ENCODE measurements at regions not wholly inside any gene's neighbourhood (a gene's known extent, or its start where the extent isn't known, plus 50 kb on each side); places are given as distances from the start of the nearest gene placed in this dataset.
"Not testable (repeated sequence)": the region's sequence is repeated elsewhere in the genome, so short reads cannot be mapped to it uniquely, and the experiment has no call there.

DNA sequence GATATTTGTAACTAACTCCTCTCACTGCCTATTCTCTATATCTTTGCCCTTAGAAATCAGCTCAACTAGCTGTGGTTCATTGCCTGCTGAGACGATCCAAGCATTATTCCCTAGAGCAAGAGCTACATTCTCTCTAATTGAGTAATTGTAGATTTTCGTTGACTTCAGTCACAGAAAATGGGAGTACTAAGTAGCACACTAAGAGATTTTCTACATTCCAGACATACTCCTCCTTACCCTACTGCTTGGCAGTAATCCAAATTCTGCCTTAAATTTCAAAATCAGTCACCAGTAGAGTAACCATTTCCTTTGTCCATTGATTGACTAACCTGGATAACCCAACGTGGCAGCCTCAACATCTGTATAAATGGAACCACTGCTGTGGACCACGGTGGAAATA is 1786.8 kb downstream of the SLITRK5 start:
- WGBS, result 78% methylated on average over 4 of the region's 4 CpGs
- no peak overlapping the region for H3K27ac ChIP-seq (ENCODE audit: low read depth in 1 of 2, low read length in 1 of 2)
- no peak overlapping the region for H3K4me3 ChIP-seq (ENCODE audit: low read length in 2 of 2)
- H3K27me3 ChIP-seq (ENCODE audit: control insufficient read depth in 2 of 2, insufficient read depth in 1 of 2, low read length in 1 of 2), result no peaks in the 10 kb centered on the region
- H3K36me3 ChIP-seq (ENCODE audit: control insufficient read depth in 2 of 2, insufficient read depth in 2 of 2, low read length in 1 of 2), result no peaks in the 10 kb centered on the region
- DNase-seq (ENCODE audit: low read depth in 6 of 9, low spot score in 9 of 9), result no peak
- H3K9me3 ChIP-seq (ENCODE audit: control insufficient read depth in 2 of 2, insufficient read depth in 1 of 2, low read length in 1 of 2), result no peaks in the 10 kb centered on the region
- no peaks in the 10 kb centered on the region for H3K4me1 ChIP-seq (ENCODE audit: control insufficient read depth in 2 of 2, insufficient read depth in 2 of 2, low read length in 2 of 2)

DNA sequence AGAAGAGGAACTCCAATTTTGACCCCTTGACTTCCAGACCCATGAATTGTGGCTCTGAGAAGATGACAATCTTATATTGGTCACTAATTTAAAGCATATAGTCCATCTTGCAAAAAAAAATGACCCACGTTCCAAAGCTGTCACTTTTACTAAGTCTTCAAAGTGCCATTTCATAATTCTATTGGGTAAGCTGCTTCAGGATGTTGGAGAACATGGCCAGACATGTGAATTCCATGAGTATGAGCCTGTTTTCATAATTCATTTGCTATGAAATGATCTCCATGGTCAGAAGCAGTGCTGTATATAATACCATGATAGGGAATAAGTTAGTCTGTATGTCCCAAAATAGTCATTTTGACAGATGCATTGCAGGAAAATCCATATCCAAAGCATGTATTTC is 1787.3 kb downstream of the SLITRK5 start:
- WGBS, result 94% methylated on average over 1 of the region's 1 CpG

DNA sequence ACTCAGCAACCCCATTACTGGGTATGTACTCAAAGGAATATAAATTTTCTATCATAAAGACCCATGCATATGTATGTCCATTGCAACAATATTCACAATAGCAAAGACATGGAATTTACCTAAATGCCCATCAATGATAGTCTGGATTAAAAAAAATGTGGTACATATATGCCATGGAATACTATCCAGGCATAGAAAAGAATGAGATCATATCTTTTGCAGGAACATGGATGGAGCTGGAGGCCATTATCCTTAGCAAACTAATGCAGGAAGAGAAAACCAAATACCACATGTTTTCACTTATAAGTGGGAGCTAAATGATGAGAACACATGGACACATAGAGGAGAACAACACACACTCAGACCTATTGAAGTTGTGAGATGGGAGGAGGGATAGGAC is 1789.7 kb downstream of the SLITRK5 start:
- H3K36me3 ChIP-seq (ENCODE audit: control insufficient read depth in 2 of 2, insufficient read depth in 2 of 2, low read length in 1 of 2); H3K27ac ChIP-seq (ENCODE audit: low read depth in 1 of 2, low read length in 1 of 2): not testable (repeated sequence)

More for the DNA sequence above, 1787.3 kb downstream of the SLITRK5 start:
- no peak overlapping the region for H3K4me3 ChIP-seq (ENCODE audit: low read length in 2 of 2)
- H3K4me1 ChIP-seq (ENCODE audit: control insufficient read depth in 2 of 2, insufficient read depth in 2 of 2, low read length in 2 of 2), result no peaks in the 10 kb centered on the region
- H3K27ac ChIP-seq (ENCODE audit: low read depth in 1 of 2, low read length in 1 of 2), result no peak overlapping the region
- no peaks in the 10 kb centered on the region for H3K36me3 ChIP-seq (ENCODE audit: control insufficient read depth in 2 of 2, insufficient read depth in 2 of 2, low read length in 1 of 2)
- DNase-seq (ENCODE audit: low read depth in 6 of 9, low spot score in 9 of 9), result no peak
- no peaks in the 10 kb centered on the region for H3K9me3 ChIP-seq (ENCODE audit: control insufficient read depth in 2 of 2, insufficient read depth in 1 of 2, low read length in 1 of 2)
- no peaks in the 10 kb centered on the region for H3K27me3 ChIP-seq (ENCODE audit: control insufficient read depth in 2 of 2, insufficient read depth in 1 of 2, low read length in 1 of 2)

GRCh38 chr13:89465366-89465765 is 1794.2 kb downstream of the SLITRK5 start:
- Histone ChIP-seq H3K4me1 (ENCODE audit: control insufficient read depth in 2 of 2, insufficient read depth in 2 of 2, low read length in 2 of 2) (no peaks in the 10 kb centered on the region), H3K36me3 (ENCODE audit: control insufficient read depth in 2 of 2, insufficient read depth in 2 of 2, low read length in 1 of 2) (no peaks in the 10 kb centered on the region), H3K27me3 (ENCODE audit: control insufficient read depth in 2 of 2, insufficient read depth in 1 of 2, low read length in 1 of 2) (no peaks in the 10 kb centered on the region), H3K9me3 (ENCODE audit: control insufficient read depth in 2 of 2, insufficient read depth in 1 of 2, low read length in 1 of 2) (no peaks in the 10 kb centered on the region), H3K27ac (ENCODE audit: low read depth in 1 of 2, low read length in 1 of 2) (no peak overlapping the region), H3K4me3 (ENCODE audit: low read length in 2 of 2) (no peak overlapping the region)
- no peak for DNase-seq (ENCODE audit: low read depth in 6 of 9, low spot score in 9 of 9)
- whole genome bisulfite sequencing, result 96% methylated on average over 2 of the region's 2 CpGs

More for the DNA sequence above, 1789.7 kb downstream of the SLITRK5 start:
- not testable (repeated sequence) for H3K27me3 ChIP-seq (ENCODE audit: control insufficient read depth in 2 of 2, insufficient read depth in 1 of 2, low read length in 1 of 2); H3K9me3 ChIP-seq (ENCODE audit: control insufficient read depth in 2 of 2, insufficient read depth in 1 of 2, low read length in 1 of 2); H3K4me1 ChIP-seq (ENCODE audit: control insufficient read depth in 2 of 2, insufficient read depth in 2 of 2, low read length in 2 of 2); H3K4me3 ChIP-seq (ENCODE audit: low read length in 2 of 2); DNase-seq (ENCODE audit: low read depth in 6 of 9, low spot score in 9 of 9)

DNA sequence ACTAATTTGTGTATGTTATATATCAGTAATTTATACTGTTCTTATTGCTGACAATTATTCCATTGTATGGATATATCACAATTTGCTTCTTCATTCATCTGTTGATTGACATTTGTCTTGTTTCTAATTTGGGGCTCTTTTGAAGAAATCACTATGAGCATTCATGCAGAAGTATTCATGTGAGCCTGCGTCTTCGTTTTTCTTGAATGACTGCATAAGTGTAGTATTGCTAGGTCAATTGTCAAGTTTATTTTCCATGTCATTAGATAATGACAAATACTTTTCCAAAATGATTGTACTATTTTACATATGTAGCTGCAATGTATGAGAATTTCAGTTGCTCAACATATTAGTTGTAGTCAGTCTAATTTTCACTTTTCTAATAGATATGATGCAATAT is 1796.9 kb downstream of the SLITRK5 start:
- Histone ChIP-seq H3K27ac (ENCODE audit: low read depth in 1 of 2, low read length in 1 of 2) (no peak overlapping the region), H3K9me3 (ENCODE audit: control insufficient read depth in 2 of 2, insufficient read depth in 1 of 2, low read length in 1 of 2) (no peaks in the 10 kb centered on the region), H3K4me3 (ENCODE audit: low read length in 2 of 2) (no peak overlapping the region), H3K4me1 (ENCODE audit: control insufficient read depth in 2 of 2, insufficient read depth in 2 of 2, low read length in 2 of 2) (no peaks in the 10 kb centered on the region), H3K36me3 (ENCODE audit: control insufficient read depth in 2 of 2, insufficient read depth in 2 of 2, low read length in 1 of 2) (no peaks in the 10 kb centered on the region), H3K27me3 (ENCODE audit: control insufficient read depth in 2 of 2, insufficient read depth in 1 of 2, low read length in 1 of 2) (no peaks in the 10 kb centered on the region)
- 95% methylated on average over 2 of the region's 2 CpGs for WGBS
- no peak for DNase-seq (ENCODE audit: low read depth in 6 of 9, low spot score in 9 of 9)

DNA sequence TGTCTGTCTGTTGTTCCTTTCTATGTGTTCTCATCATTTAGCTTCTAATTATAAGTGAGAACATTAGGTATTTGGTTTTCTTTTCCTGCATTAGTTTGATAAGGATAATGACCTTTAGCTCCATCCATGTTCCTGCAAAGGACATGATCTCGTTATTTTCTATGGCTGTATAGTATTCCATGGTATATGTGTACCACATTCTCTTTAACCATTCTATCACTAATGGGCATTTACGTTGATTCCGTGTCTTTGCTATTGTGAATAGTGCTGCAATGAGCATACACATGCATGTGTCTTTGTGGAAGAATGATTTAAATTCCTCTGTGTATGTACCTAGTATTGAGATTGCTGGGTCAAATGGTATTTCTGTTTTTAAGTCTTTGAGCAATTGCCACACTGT is 1799.7 kb downstream of the SLITRK5 start:
- Histone ChIP-seq H3K4me1 (ENCODE audit: control insufficient read depth in 2 of 2, insufficient read depth in 2 of 2, low read length in 2 of 2) (no peaks in the 10 kb centered on the region), H3K27ac (ENCODE audit: low read depth in 1 of 2, low read length in 1 of 2) (no peak overlapping the region), H3K36me3 (ENCODE audit: control insufficient read depth in 2 of 2, insufficient read depth in 2 of 2, low read length in 1 of 2) (no peaks in the 10 kb centered on the region), H3K4me3 (ENCODE audit: low read length in 2 of 2) (no peak overlapping the region), H3K27me3 (ENCODE audit: control insufficient read depth in 2 of 2, insufficient read depth in 1 of 2, low read length in 1 of 2) (no peaks in the 10 kb centered on the region), H3K9me3 (ENCODE audit: control insufficient read depth in 2 of 2, insufficient read depth in 1 of 2, low read length in 1 of 2) (peaks cover 0 to 2% of the 10 kb centered on the region in 2 donors)
- WGBS, result 95% methylated on average over 3 of the region's 3 CpGs
- DNase-seq (ENCODE audit: low read depth in 6 of 9, low spot score in 9 of 9), result no peak

- Histone ChIP-seq H3K9me3 (ENCODE audit: control insufficient read depth in 2 of 2, insufficient read depth in 1 of 2, low read length in 1 of 2) (peaks cover 0 to 10% of the 10 kb centered on the region in 2 donors), H3K27me3 (ENCODE audit: control insufficient read depth in 2 of 2, insufficient read depth in 1 of 2, low read length in 1 of 2) (no peaks in the 10 kb centered on the region), H3K36me3 (ENCODE audit: control insufficient read depth in 2 of 2, insufficient read depth in 2 of 2, low read length in 1 of 2) (no peaks in the 10 kb centered on the region), H3K4me3 (ENCODE audit: low read length in 2 of 2) (no peak overlapping the region), H3K27ac (ENCODE audit: low read depth in 1 of 2, low read length in 1 of 2) (no peak overlapping the region), H3K4me1 (ENCODE audit: control insufficient read depth in 2 of 2, insufficient read depth in 2 of 2, low read length in 2 of 2) (no peaks in the 10 kb centered on the region)
- DNase-seq (ENCODE audit: low read depth in 6 of 9, low spot score in 9 of 9), result no peak
Observed at GRCh38 chr13:89474432-89474831, 1803.3 kb downstream of the SLITRK5 start.

DNA sequence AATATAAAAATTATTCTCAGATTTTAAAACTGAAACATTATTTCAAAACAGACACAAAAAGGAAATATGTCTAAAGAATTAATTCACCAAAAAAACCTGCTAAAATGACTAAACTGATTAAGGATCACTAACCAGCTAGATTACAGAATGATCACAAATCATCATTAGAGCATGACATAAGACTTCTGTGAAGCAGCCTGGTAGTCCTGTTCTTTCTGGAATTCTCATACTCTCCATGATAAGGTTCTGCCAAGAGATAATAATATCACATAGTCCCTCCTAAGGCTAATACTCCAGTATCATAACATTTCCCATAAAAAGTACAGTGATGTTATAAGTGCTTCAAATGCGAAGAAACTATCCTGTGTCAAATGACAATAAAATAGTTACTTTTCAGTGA is 1814.9 kb downstream of the SLITRK5 start:
- H3K4me1 ChIP-seq (ENCODE audit: control insufficient read depth in 2 of 2, insufficient read depth in 2 of 2, low read length in 2 of 2), result no peaks in the 10 kb centered on the region
- 88% methylated on average over 1 of the region's 1 CpG for WGBS

DNA sequence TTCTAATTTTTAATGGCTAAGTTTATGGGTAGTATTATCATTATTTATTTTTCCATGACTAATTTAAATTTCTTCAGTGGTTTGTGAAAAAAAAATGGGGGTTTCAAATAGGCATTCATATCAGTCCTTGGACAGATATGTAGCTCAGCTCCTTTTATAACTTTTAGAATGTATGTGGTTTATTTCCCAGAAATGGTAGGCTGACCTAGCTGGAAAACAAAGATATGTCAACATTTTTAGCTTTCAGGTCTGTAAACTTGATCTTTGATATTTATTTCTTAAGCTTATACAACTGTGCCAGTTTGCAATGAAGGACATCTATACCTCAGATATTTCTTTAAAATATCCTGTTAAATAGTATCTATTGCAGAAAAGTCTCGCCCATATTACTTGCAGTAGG is 1815.5 kb downstream of the SLITRK5 start:
- Histone ChIP-seq H3K27me3 (ENCODE audit: control insufficient read depth in 2 of 2, insufficient read depth in 1 of 2, low read length in 1 of 2) (no peaks in the 10 kb centered on the region), H3K4me3 (ENCODE audit: low read length in 2 of 2) (no peak overlapping the region), H3K36me3 (ENCODE audit: control insufficient read depth in 2 of 2, insufficient read depth in 2 of 2, low read length in 1 of 2) (no peaks in the 10 kb centered on the region), H3K4me1 (ENCODE audit: control insufficient read depth in 2 of 2, insufficient read depth in 2 of 2, low read length in 2 of 2) (no peaks in the 10 kb centered on the region), H3K27ac (ENCODE audit: low read depth in 1 of 2, low read length in 1 of 2) (no peak overlapping the region), H3K9me3 (ENCODE audit: control insufficient read depth in 2 of 2, insufficient read depth in 1 of 2, low read length in 1 of 2) (no peaks in the 10 kb centered on the region)
- no peak for DNase-seq (ENCODE audit: low read depth in 6 of 9, low spot score in 9 of 9)
- WGBS, result 93% methylated on average over 1 of the region's 1 CpG

More for the DNA sequence above, 1814.9 kb downstream of the SLITRK5 start:
- no peak overlapping the region for H3K4me3 ChIP-seq (ENCODE audit: low read length in 2 of 2)
- H3K27ac ChIP-seq (ENCODE audit: low read depth in 1 of 2, low read length in 1 of 2), result no peak overlapping the region
- H3K27me3 ChIP-seq (ENCODE audit: control insufficient read depth in 2 of 2, insufficient read depth in 1 of 2, low read length in 1 of 2), result no peaks in the 10 kb centered on the region
- no peaks in the 10 kb centered on the region for H3K9me3 ChIP-seq (ENCODE audit: control insufficient read depth in 2 of 2, insufficient read depth in 1 of 2, low read length in 1 of 2)
- H3K36me3 ChIP-seq (ENCODE audit: control insufficient read depth in 2 of 2, insufficient read depth in 2 of 2, low read length in 1 of 2), result no peaks in the 10 kb centered on the region
- no peak for DNase-seq (ENCODE audit: low read depth in 6 of 9, low spot score in 9 of 9)

GRCh38 chr13:89490661-89491060 is 1819.5 kb downstream of the SLITRK5 start:
- Histone ChIP-seq H3K4me1 (ENCODE audit: control insufficient read depth in 2 of 2, insufficient read depth in 2 of 2, low read length in 2 of 2) (no peaks in the 10 kb centered on the region), H3K27ac (ENCODE audit: low read depth in 1 of 2, low read length in 1 of 2) (no peak overlapping the region), H3K9me3 (ENCODE audit: control insufficient read depth in 2 of 2, insufficient read depth in 1 of 2, low read length in 1 of 2) (peaks cover 0 to 7% of the 10 kb centered on the region in 2 donors), H3K27me3 (ENCODE audit: control insufficient read depth in 2 of 2, insufficient read depth in 1 of 2, low read length in 1 of 2) (no peaks in the 10 kb centered on the region), H3K36me3 (ENCODE audit: control insufficient read depth in 2 of 2, insufficient read depth in 2 of 2, low read length in 1 of 2) (no peaks in the 10 kb centered on the region), H3K4me3 (ENCODE audit: low read length in 2 of 2) (no peak overlapping the region)
- DNase-seq (ENCODE audit: low read depth in 6 of 9, low spot score in 9 of 9), result no peak
- 97% methylated on average over 1 of the region's 1 CpG for WGBS

Measured in thymus (tissue), 11 donors.